Caco-2 (cell line): ENCODE measurements at regions not wholly inside any gene's neighbourhood (a gene's known extent, or its start where the extent isn't known, plus 50 kb on each side); places are given as distances from the start of the nearest gene placed in this dataset.

Experiments
- BruUV-seq: library from RNA; stranded (reverse); fragments of 400-500 nt; replicated peaks from 2 replicates; lab custom pipeline; 2021; lab: Mats Ljungman, UMichigan
- CTCF ChIA-PET: fragments of 300-600 bp; sonication (Branson Sonifier 250); formaldehyde crosslinking; loops from one replicate; lab custom pipeline; 2022; ENCODE audit warnings: antibody characterized with exemption; lab: Charles Lee
- POLR2A ChIA-PET: fragments of 300-600 bp; sonication (Branson Sonifier 250); formaldehyde crosslinking; loops from one replicate; lab custom pipeline; 2022; ENCODE audit warnings: antibody characterized with exemption; lab: Charles Lee
- DNase-seq, 2 experiments: peaks; one replicate each; pipeline versions ENCODE4 v3.0.0 to v3.0.0-alpha.2; 2020 to 2022
- H3K27me3 ChIP-seq: replicated peaks from 2 replicates; pipeline ENCODE4 v1.6.0; 2011; ENCODE audit warnings: low read length; ENCODE audit not compliant: control insufficient read depth, insufficient read depth
- H3K36me3 ChIP-seq: 2 replicates; pipeline ENCODE4 v1.5.1; 2011; ENCODE audit warnings: low read length; ENCODE audit not compliant: control insufficient read depth, insufficient read depth
- H3K4me1 ChIP-seq: fragments of 250-450 bp; sonication (Bioruptor Pico); 2 replicates; pipeline ENCODE4 v1.5.1; 2020; ENCODE audit warnings: mild to moderate bottlenecking
- H3K4me3 ChIP-seq: 2 replicates; pipeline ENCODE4 v1.5.1; 2011; ENCODE audit warnings: low read depth, mild to moderate bottlenecking, control low read depth, low read length
- H3K9me3 ChIP-seq: fragments of 250-450 bp; sonication (Bioruptor Pico); 2 replicates; pipeline ENCODE4 v1.5.1; 2020; ENCODE audit warnings: mild to moderate bottlenecking, moderate library complexity
- H3K27ac Mint-ChIP-seq: one replicate; pipeline ENCODE4 v1.8.0; 2022; ENCODE audit warnings: mixed read lengths; ENCODE audit not compliant: unreplicated experiment
- H3K27me3 Mint-ChIP-seq: one replicate; pipeline ENCODE4 v1.8.0; 2022; ENCODE audit warnings: mixed read lengths; ENCODE audit not compliant: insufficient read depth, unreplicated experiment
- H3K36me3 Mint-ChIP-seq: one replicate; pipeline ENCODE4 v1.8.0; 2022; ENCODE audit warnings: mild to moderate bottlenecking, mixed read lengths; ENCODE audit not compliant: insufficient read depth, unreplicated experiment
- H3K4me1 Mint-ChIP-seq: one replicate; pipeline ENCODE4 v1.8.0; 2022; ENCODE audit warnings: low read depth, mixed read lengths; ENCODE audit not compliant: unreplicated experiment
- H3K4me3 Mint-ChIP-seq: one replicate; pipeline ENCODE4 v1.8.0; 2022; ENCODE audit warnings: mild to moderate bottlenecking, moderate library complexity, mixed read lengths; ENCODE audit not compliant: unreplicated experiment
- H3K9me3 Mint-ChIP-seq: one replicate; pipeline ENCODE4 v1.8.0; 2022; ENCODE audit warnings: mixed read lengths; ENCODE audit not compliant: unreplicated experiment
- CTCF ChIP-seq, 2 experiments: fragments of 200-600 bp in 1 of 2; IDR thresholded peaks; 1 replicate in 1 of 2; 2 replicates in 1 of 2; pipeline versions ENCODE4 v1.5.1 to v1.8.0; 2011 to 2022; ENCODE audit warnings: antibody characterized with exemption in 1 of 2, control low read depth in 1 of 2, inconsistent platforms in 1 of 2, low read depth in 1 of 2, low read length in 1 of 2, mild to moderate bottlenecking in 1 of 2, moderate library complexity in 1 of 2; ENCODE audit not compliant: insufficient read depth in 1 of 2, severe bottlenecking in 1 of 2, unreplicated experiment in 1 of 2
- intact Hi-C: fragments of 100-400 bp; cut with micrococcal nuclease; formaldehyde crosslinking; loops from one replicate; pipeline ENCODE4 v1.10.0; 2022; ENCODE audit not compliant: unreplicated experiment

- no peak for TF ChIP-seq CTCF (IDR thresholded peaks at IDR 0.05; ENCODE audit: insufficient read depth in 1 of 2, low read depth in 1 of 2, low read length in 1 of 2, severe bottlenecking in 1 of 2, unreplicated experiment in 1 of 2)
- POLR2A ChIA-PET, result no interaction called here
- Mint-ChIP-seq H3K36me3 (no peaks in the 10 kb centered on the region), H3K27me3 (peaks cover 6% of the 10 kb centered on the region), H3K4me3 (no peak overlapping the region), H3K27ac (no peak overlapping the region), H3K4me1 (no peaks in the 10 kb centered on the region), H3K9me3 (no peaks in the 10 kb centered on the region)
- no peak for DNase-seq
- Histone ChIP-seq H3K4me3 (no peak overlapping the region), H3K27me3 (no peaks in the 10 kb centered on the region), H3K4me1 (no peaks in the 10 kb centered on the region), H3K9me3 (no peaks in the 10 kb centered on the region), H3K36me3 (no peaks in the 10 kb centered on the region)
- intact Hi-C loops, result no loop called here
- BruUV-seq, result no TSS peak
- CTCF ChIA-PET, result no interaction called here
Observed at GRCh38 chr2:125581557-125581956, 1074.4 kb upstream of the GYPC start.

DNA sequence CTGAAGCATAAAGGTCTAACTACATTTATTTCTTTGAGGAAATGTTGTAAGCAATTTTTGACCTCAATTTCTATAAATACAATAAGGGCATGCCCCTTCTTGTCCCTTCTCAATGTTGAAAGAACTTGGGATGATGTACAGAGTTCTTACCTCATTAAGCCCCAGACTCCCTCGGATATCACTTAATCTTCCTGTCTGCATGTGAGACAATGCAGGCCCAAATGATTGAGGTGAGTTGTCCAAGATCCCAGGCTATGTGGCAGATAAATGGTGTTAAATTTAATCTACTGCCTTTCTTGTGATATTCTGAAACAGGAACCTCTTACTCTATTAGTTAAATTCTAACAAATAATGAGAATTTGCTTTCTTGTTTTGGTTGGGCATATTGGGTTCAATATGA is 1073.4 kb upstream of the GYPC start:
- no peak for TF ChIP-seq CTCF (IDR thresholded peaks at IDR 0.05; ENCODE audit: insufficient read depth in 1 of 2, low read depth in 1 of 2, low read length in 1 of 2, severe bottlenecking in 1 of 2, unreplicated experiment in 1 of 2)
- H3K4me3 Mint-ChIP-seq, result no peak overlapping the region
- no peak for DNase-seq
- POLR2A ChIA-PET, result no interaction called here
- no peaks in the 10 kb centered on the region for H3K9me3 Mint-ChIP-seq
- Histone ChIP-seq H3K27me3 (no peaks in the 10 kb centered on the region), H3K4me1 (no peaks in the 10 kb centered on the region), H3K9me3 (no peaks in the 10 kb centered on the region), H3K36me3 (no peaks in the 10 kb centered on the region), H3K4me3 (no peak overlapping the region)
- H3K27me3 Mint-ChIP-seq, result peaks cover 2% of the 10 kb centered on the region
- H3K4me1 Mint-ChIP-seq, result no peaks in the 10 kb centered on the region
- no TSS peak for BruUV-seq
- no peaks in the 10 kb centered on the region for H3K36me3 Mint-ChIP-seq
- CTCF ChIA-PET, result no interaction called here
- intact Hi-C loops, result no loop called here
- no peak overlapping the region for H3K27ac Mint-ChIP-seq

DNA sequence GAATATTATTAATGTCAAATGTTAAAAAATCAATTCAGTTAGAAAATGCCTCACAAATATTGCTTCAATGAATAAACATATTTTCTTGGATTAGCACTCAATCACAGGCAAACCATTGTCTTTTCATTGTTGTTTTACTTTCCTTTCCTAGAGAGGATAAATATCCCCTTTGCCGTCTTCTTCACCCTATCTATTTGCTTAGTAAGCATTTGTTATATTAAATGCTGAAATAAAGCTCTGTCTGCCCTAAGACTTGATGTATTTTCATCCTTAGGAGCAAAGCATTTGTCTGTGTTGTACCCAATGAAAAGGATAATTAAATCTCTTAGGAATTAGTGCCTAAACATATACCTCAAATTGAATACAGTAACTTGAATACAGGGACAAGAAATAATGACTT is 1071.2 kb upstream of the GYPC start:
- Mint-ChIP-seq H3K4me1 (no peaks in the 10 kb centered on the region), H3K27ac (no peak overlapping the region), H3K36me3 (no peaks in the 10 kb centered on the region), H3K9me3 (no peaks in the 10 kb centered on the region), H3K27me3 (peaks cover 2% of the 10 kb centered on the region), H3K4me3 (no peak overlapping the region)
- Histone ChIP-seq H3K36me3 (no peaks in the 10 kb centered on the region), H3K27me3 (no peaks in the 10 kb centered on the region), H3K9me3 (no peaks in the 10 kb centered on the region), H3K4me1 (no peaks in the 10 kb centered on the region), H3K4me3 (no peak overlapping the region)
- no peak for DNase-seq
- intact Hi-C loops, result no loop called here
- POLR2A ChIA-PET, result no interaction called here
- TF ChIP-seq CTCF (IDR thresholded peaks at IDR 0.05; ENCODE audit: insufficient read depth in 1 of 2, low read depth in 1 of 2, low read length in 1 of 2, severe bottlenecking in 1 of 2, unreplicated experiment in 1 of 2), result no peak
- CTCF ChIA-PET, result no interaction called here
- BruUV-seq, result no TSS peak
